B cell (primary cell): ENCODE measurements at regions not wholly inside any gene's neighbourhood (a gene's known extent, or its start where the extent isn't known, plus 50 kb on each side); places are given as distances from the start of the nearest gene placed in this dataset.
"Not testable (repeated sequence)": the region's sequence is repeated elsewhere in the genome, so short reads cannot be mapped to it uniquely, and the experiment has no call there.

Experiments used
- ATAC-seq: fragments of 200-7000 bp; cut with Tn5 transposase; one replicate; pipeline ENCODE4 v1.10.0; 2021; ENCODE audit warnings: low read depth, mild to moderate bottlenecking, moderate number of reproducible peaks, moderate library complexity
- CTCF ChIA-PET: fragments of 350-600 bp; sonication (Branson Sonifier 250); formaldehyde crosslinking; loops from one replicate; lab custom pipeline; 2021; ENCODE audit warnings: antibody characterized with exemption, inconsistent platforms; lab: Charles Lee
- POLR2A ChIA-PET: fragments of 350-600 bp; sonication (Branson Sonifier 250); formaldehyde crosslinking; loops from one replicate; lab custom pipeline; 2021; ENCODE audit warnings: antibody characterized with exemption; lab: Charles Lee
- DNase-seq: peaks from one replicate; pipeline ENCODE4 v3.0.0; 2013
- H2AFZ ChIP-seq: 2 replicates; pipeline ENCODE4 v1.6.1; 2012; ENCODE audit warnings: mild to moderate bottlenecking, low read depth, low read length; ENCODE audit not compliant: insufficient read depth, poor library complexity, severe bottlenecking
- H3K27ac ChIP-seq, 2 donors: 1 replicate in 1 of 2; 2 replicates in 1 of 2; pipeline ENCODE4 v1.5.1; 2012 to 2013; ENCODE audit warnings: low read length in 2 of 2, mild to moderate bottlenecking in 2 of 2, moderate library complexity in 1 of 2
- H3K27me3 ChIP-seq, 4 experiments: fragments of 200-600 bp in 1 of 4; sonication (generic) in 1 of 4; replicated peaks in 1 of 4; 1 replicate in 2 of 4; 2 replicates in 2 of 4; pipeline versions ENCODE4 v1.6.1 to v1.7.0; 2013 to 2016; ENCODE audit warnings: low read length in 3 of 4, mild to moderate bottlenecking in 2 of 4, mixed read lengths in 1 of 4, moderate library complexity in 1 of 4; ENCODE audit not compliant: insufficient read depth in 4 of 4, control insufficient read depth in 3 of 4; ENCODE audit errors: control extremely low read depth in 1 of 4
- H3K36me3 ChIP-seq, 2 experiments: replicated peaks in 1 of 2; 1 replicate in 1 of 2; 2 replicates in 1 of 2; pipeline versions ENCODE4 v1.6.1 to v1.7.1; 2013; ENCODE audit warnings: low read length in 1 of 2; ENCODE audit not compliant: insufficient read depth in 2 of 2, control insufficient read depth in 1 of 2; ENCODE audit errors: control extremely low read depth in 1 of 2, extremely low read depth in 1 of 2
- H3K4me1 ChIP-seq, 2 donors: fragments of 200-600 bp in 1 of 2; sonication (generic) in 1 of 2; 1 replicate in 1 of 2; 2 replicates in 1 of 2; pipeline versions ENCODE4 v1.5.1 to v1.6.1; 2013 to 2017; ENCODE audit warnings: low read length in 2 of 2; ENCODE audit not compliant: control insufficient read depth in 2 of 2, insufficient read depth in 2 of 2
- H3K4me2 ChIP-seq: replicated peaks from 2 replicates; pipeline ENCODE3; 2012; ENCODE audit warnings: mild to moderate bottlenecking, low read depth, low read length; ENCODE audit not compliant: poor library complexity, severe bottlenecking
- H3K4me3 ChIP-seq, 5 experiments: fragments of 200-600 bp in 1 of 5; sonication (generic) in 1 of 5; 1 replicate in 3 of 5; 2 replicates in 2 of 5; pipeline versions ENCODE4 v1.5.1 to v1.7.0; 2011 to 2016; ENCODE audit warnings: low read length in 4 of 5, mild to moderate bottlenecking in 4 of 5, low read depth in 2 of 5, control low read depth in 1 of 5, moderate library complexity in 1 of 5; ENCODE audit not compliant: insufficient read depth in 1 of 5; ENCODE audit errors: control extremely low read depth in 1 of 5, extremely low read depth in 1 of 5
- H3K79me2 ChIP-seq: fragments of 200-600 bp; sonication (generic); one replicate; pipeline ENCODE4 v1.6.0; 2016; ENCODE audit warnings: low read length; ENCODE audit not compliant: control insufficient read depth, insufficient read depth
- H3K9ac ChIP-seq: fragments of 200-600 bp; sonication (generic); 2 replicates; pipeline ENCODE4 v1.6.1; 2017; ENCODE audit warnings: mild to moderate bottlenecking, low read length, moderate library complexity
- H3K9me3 ChIP-seq, 3 donors: one replicate each; pipeline versions ENCODE4 v1.6.1 to v1.7.1; 2013; ENCODE audit warnings: low read length in 2 of 3; ENCODE audit not compliant: control insufficient read depth in 2 of 3, insufficient read depth in 1 of 3; ENCODE audit errors: control extremely low read depth in 1 of 3
- H4K20me1 ChIP-seq: 2 replicates; pipeline ENCODE4 v1.6.0; 2012; ENCODE audit warnings: mild to moderate bottlenecking, low read length; ENCODE audit not compliant: insufficient read depth, control insufficient read depth, poor library complexity, severe bottlenecking
- H3K27ac Mint-ChIP-seq: one replicate; pipeline ENCODE4 v1.8.0; 2021; ENCODE audit warnings: mixed read lengths
- H3K27me3 Mint-ChIP-seq: one replicate; pipeline ENCODE4 v1.8.0; 2021; ENCODE audit warnings: mixed read lengths
- H3K4me1 Mint-ChIP-seq: one replicate; pipeline ENCODE4 v1.8.0; 2021; ENCODE audit warnings: mixed read lengths
- H3K4me3 Mint-ChIP-seq: one replicate; pipeline ENCODE4 v1.8.0; 2021; ENCODE audit warnings: mixed read lengths
- H3K9me3 Mint-ChIP-seq: one replicate; pipeline ENCODE4 v1.8.0; 2022; ENCODE audit warnings: mixed read lengths; ENCODE audit not compliant: insufficient read depth
- EZH2 ChIP-seq: IDR thresholded peaks from 2 replicates; pipeline ENCODE4 v1.6.1; 2012; ENCODE audit warnings: borderline replicate concordance, low read depth, mild to moderate bottlenecking, moderate library complexity, low read length; ENCODE audit not compliant: insufficient read depth, poor library complexity, severe bottlenecking
- WGBS: methylation state at CpG from one replicate; pipeline ENCODE4 v1.1.5; 2013; ENCODE audit warnings: missing lambda C conversion rate; ENCODE audit not compliant: insufficient coverage; 5-methylcytosine and 5-hydroxymethylcytosine counted together
- intact Hi-C: fragments of 100-400 bp; cut with micrococcal nuclease; formaldehyde crosslinking; loops from one replicate; pipeline ENCODE4 v1.10.0; 2022
- TF ChIP-seq, protein P1 (sequence below): fragments of 200-600 bp; IDR thresholded peaks from one replicate; pipeline ENCODE4 v1.8.0; 2022; ENCODE audit warnings: antibody characterized with exemption, mild to moderate bottlenecking

GRCh38 chrX:511089-511488 lies 119.5 kb upstream of the SHOX start:
- 100% methylated on average over 2 of the region's 4 CpGs for WGBS

GRCh38 chrX:518319-518718 lies 112.3 kb upstream of the SHOX start:
- DNase-seq = no peak
- ChIA-PET POLR2A (no interaction called here), CTCF (no interaction called here)
- H3K4me3 ChIP-seq = no peak overlapping the region
- H3K27me3 ChIP-seq = no peaks in the 10 kb centered on the region
- H3K4me1 ChIP-seq = no peaks in the 10 kb centered on the region
- no peaks in the 10 kb centered on the region for H4K20me1 ChIP-seq
- no peaks in the 10 kb centered on the region for H3K36me3 ChIP-seq
- no peaks in the 10 kb centered on the region for H3K27me3 Mint-ChIP-seq
- WGBS = 85% methylated on average over 4 of the region's 12 CpGs
- H3K4me2 ChIP-seq = no peak overlapping the region
- no peak overlapping the region for H3K27ac Mint-ChIP-seq
- no peaks in the 10 kb centered on the region for H3K4me1 Mint-ChIP-seq
- no peak overlapping the region for H3K4me3 Mint-ChIP-seq
- no peak overlapping the region for H3K9ac ChIP-seq
- intact Hi-C loops = no loop called here
- peaks cover 0 to 15% (median 0%) of the 10 kb centered on the region in 3 donors for H3K9me3 ChIP-seq
- TF ChIP-seq, protein P1, sequence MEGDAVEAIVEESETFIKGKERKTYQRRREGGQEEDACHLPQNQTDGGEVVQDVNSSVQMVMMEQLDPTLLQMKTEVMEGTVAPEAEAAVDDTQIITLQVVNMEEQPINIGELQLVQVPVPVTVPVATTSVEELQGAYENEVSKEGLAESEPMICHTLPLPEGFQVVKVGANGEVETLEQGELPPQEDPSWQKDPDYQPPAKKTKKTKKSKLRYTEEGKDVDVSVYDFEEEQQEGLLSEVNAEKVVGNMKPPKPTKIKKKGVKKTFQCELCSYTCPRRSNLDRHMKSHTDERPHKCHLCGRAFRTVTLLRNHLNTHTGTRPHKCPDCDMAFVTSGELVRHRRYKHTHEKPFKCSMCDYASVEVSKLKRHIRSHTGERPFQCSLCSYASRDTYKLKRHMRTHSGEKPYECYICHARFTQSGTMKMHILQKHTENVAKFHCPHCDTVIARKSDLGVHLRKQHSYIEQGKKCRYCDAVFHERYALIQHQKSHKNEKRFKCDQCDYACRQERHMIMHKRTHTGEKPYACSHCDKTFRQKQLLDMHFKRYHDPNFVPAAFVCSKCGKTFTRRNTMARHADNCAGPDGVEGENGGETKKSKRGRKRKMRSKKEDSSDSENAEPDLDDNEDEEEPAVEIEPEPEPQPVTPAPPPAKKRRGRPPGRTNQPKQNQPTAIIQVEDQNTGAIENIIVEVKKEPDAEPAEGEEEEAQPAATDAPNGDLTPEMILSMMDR = no peak
- TF ChIP-seq EZH2 = no peak
- H3K79me2 ChIP-seq = no peaks in the 10 kb centered on the region
- no peak overlapping the region for H2AFZ ChIP-seq
- peaks cover 1% of the 10 kb centered on the region for H3K9me3 Mint-ChIP-seq
- no peak overlapping the region for H3K27ac ChIP-seq
- no peak for ATAC-seq

More at GRCh38 chrX:511089-511488, 119.5 kb upstream of the SHOX start:
- H3K4me3 ChIP-seq, DNase-seq, H3K27me3 ChIP-seq, H2AFZ ChIP-seq, H4K20me1 ChIP-seq, H3K9me3 Mint-ChIP-seq, H3K9ac ChIP-seq, H3K4me1 ChIP-seq, H3K4me1 Mint-ChIP-seq, H3K27me3 Mint-ChIP-seq, H3K4me3 Mint-ChIP-seq, POLR2A ChIA-PET, H3K27ac ChIP-seq, H3K36me3 ChIP-seq, ATAC-seq, CTCF ChIA-PET, intact Hi-C loops, H3K4me2 ChIP-seq, H3K79me2 ChIP-seq, H3K27ac Mint-ChIP-seq: not testable (repeated sequence)
- peaks cover 0 to 22% (median 0%) of the 10 kb centered on the region in 3 donors for H3K9me3 ChIP-seq
